ENCODE measurements at regions not wholly inside any gene's neighbourhood (a gene's known extent, or its start where the extent isn't known, plus 50 kb on each side); places are given as distances from the start of the nearest gene placed in this dataset.

GRCh38 chr2:13725945-13726344 is 906.6 kb upstream of the LRATD1 start:
- Mint-ChIP-seq H3K9me3 (no peaks in the 10 kb centered on the region), H3K27ac (no peak overlapping the region), H3K36me3 (ENCODE audit: insufficient read depth in 1 of 3, low read depth in 3 of 3) (no peaks in the 10 kb centered on the region), H3K4me1 (no peaks in the 10 kb centered on the region), H3K27me3 (ENCODE audit: low read depth) (peaks cover 6% of the 10 kb centered on the region; the same call in 1 of the 2 replicates), H3K4me3 (no peak overlapping the region)
- Histone ChIP-seq H3K4me2 (ENCODE audit: insufficient read depth, insufficient read length, low read length) (no peak overlapping the region), H4K20me1 (ENCODE audit: control insufficient read depth, insufficient read depth, insufficient read length) (no peaks in the 10 kb centered on the region), H4K8ac (replicated peaks; ENCODE audit: insufficient read length, low read depth, low read length) (no peak overlapping the region), H3K79me1 (ENCODE audit: insufficient read depth, low read depth, low read length, poor library complexity, severe bottlenecking) (no peaks in the 10 kb centered on the region), H3K9ac (ENCODE audit: extremely low read depth, insufficient read length, low read length) (no peak overlapping the region), H3K27me3 (ENCODE audit: insufficient read depth, low read length) (no peaks in the 10 kb centered on the region), H2BK12ac (ENCODE audit: insufficient read length, low read depth, low read length) (no peak overlapping the region), H3K23me2 (ENCODE audit: insufficient read length, low read depth, low read length, poor library complexity, severe bottlenecking) (no peaks in the 10 kb centered on the region), H4K5ac (ENCODE audit: insufficient read length, low read depth, low read length) (no peak overlapping the region), H2BK15ac (ENCODE audit: low read depth, low read length) (no peak overlapping the region), H2BK20ac (ENCODE audit: low read depth, low read length, poor library complexity, severe bottlenecking) (no peak overlapping the region), H3K4ac (ENCODE audit: low read depth, low read length) (no peak overlapping the region), H3K9me3 (ENCODE audit: control insufficient read depth, low read depth, low read length) (no peaks in the 10 kb centered on the region), H3K56ac (ENCODE audit: insufficient read length, low read depth, low read length) (no peak overlapping the region), H2BK5ac (ENCODE audit: insufficient read length, low read length) (no peak overlapping the region), H3K14ac (ENCODE audit: insufficient read depth, low read length) (no peak overlapping the region), H3T11ph (ENCODE audit: low read length) (no peak overlapping the region), H3K27ac (ENCODE audit: insufficient read length, low read depth, low read length) (no peak overlapping the region), H2BK120ac (ENCODE audit: low read depth, low read length, poor library complexity, severe bottlenecking) (no peak overlapping the region), H3K4me1 (ENCODE audit: insufficient read depth, low read length) (no peaks in the 10 kb centered on the region), H2AK5ac (ENCODE audit: insufficient read length, low read length) (no peak overlapping the region), H2AFZ (ENCODE audit: low read length) (no peak overlapping the region), H4K91ac (ENCODE audit: insufficient read length, low read depth, low read length) (no peak overlapping the region), H3K23ac (ENCODE audit: insufficient read length, low read depth, low read length) (no peak overlapping the region), H3K18ac (ENCODE audit: insufficient read length, low read depth, low read length) (no peak overlapping the region), H3K79me2 (ENCODE audit: insufficient read depth, low read length) (no peaks in the 10 kb centered on the region)
- TF ChIP-seq CTCF (conservative IDR thresholded peaks at IDR 0.05): no peak
- no CpG with 5 or more reads among the region's 1 CpG for WGBS (ENCODE audit: extremely low coverage, insufficient read length, low lambda C conversion rate)
- no peak for DNase-seq
